A673 (cell line): ENCODE measurements at regions not wholly inside any gene's neighbourhood (a gene's known extent, or its start where the extent isn't known, plus 50 kb on each side); places are given as distances from the start of the nearest gene placed in this dataset.

ENCODE experiments used
- BruUV-seq: library from RNA; stranded (reverse); fragments of 400-500 nt; replicated peaks from 2 replicates; lab custom pipeline; 2021; lab: Mats Ljungman, UMichigan
- CTCF ChIA-PET: fragments of 300-600 bp; sonication (Branson Sonifier 250); formaldehyde crosslinking; loops from one replicate; lab custom pipeline; 2022; ENCODE audit warnings: antibody characterized with exemption; lab: Charles Lee
- POLR2A ChIA-PET: fragments of 300-600 bp; sonication (Branson Sonifier 250); formaldehyde crosslinking; loops from one replicate; lab custom pipeline; 2022; ENCODE audit warnings: antibody characterized with exemption; ENCODE audit not compliant: low non-redundant PET; lab: Charles Lee
- DNase-seq: peaks from one replicate; pipeline ENCODE4 v3.0.0-alpha.2; 2015; ENCODE audit warnings: low spot score
- H3K27ac ChIP-seq: fragments of 200-600 bp; sonication (generic); 2 replicates; pipeline ENCODE4 v1.5.1; 2016; ENCODE audit warnings: mixed run types, low read depth, mild to moderate bottlenecking, mixed read lengths, antibody characterized with exemption, low read length; ENCODE audit not compliant: poor library complexity, severe bottlenecking
- H3K27me3 ChIP-seq: fragments of 200-600 bp; sonication (generic); replicated peaks from 2 replicates; pipeline ENCODE4 v1.6.1; 2017; ENCODE audit warnings: mixed run types, low read depth, mild to moderate bottlenecking, mixed read lengths, antibody characterized with exemption, low read length; ENCODE audit not compliant: insufficient read depth, poor library complexity
- H3K36me3 ChIP-seq: fragments of 200-600 bp; sonication (generic); 2 replicates; pipeline ENCODE4 v1.6.1; 2016; ENCODE audit warnings: mixed run types, mild to moderate bottlenecking, mixed read lengths, antibody characterized with exemption, low read length; ENCODE audit not compliant: insufficient read depth, poor library complexity, severe bottlenecking
- H3K4me1 ChIP-seq: fragments of 200-600 bp; sonication (generic); 2 replicates; pipeline ENCODE4 v1.6.1; 2017; ENCODE audit warnings: mixed run types, mild to moderate bottlenecking, mixed read lengths, antibody characterized with exemption, low read length; ENCODE audit not compliant: insufficient read depth, poor library complexity, severe bottlenecking
- H3K4me3 ChIP-seq: fragments of 200-600 bp; sonication (generic); 2 replicates; pipeline ENCODE4 v1.5.1; 2016; ENCODE audit warnings: low read depth, mixed run types, mild to moderate bottlenecking, mixed read lengths, low read length; ENCODE audit not compliant: poor library complexity, severe bottlenecking
- H3K9me3 ChIP-seq: fragments of 200-600 bp; sonication (generic); 2 replicates; pipeline ENCODE4 v1.6.1; 2016; ENCODE audit warnings: mixed run types, low read depth, mild to moderate bottlenecking, mixed read lengths, antibody characterized with exemption, low read length; ENCODE audit not compliant: poor library complexity, severe bottlenecking
- CTCF ChIP-seq: fragments of 300-800, 200-600 bp; sonication (generic); conservative IDR thresholded peaks from 2 replicates; pipeline ENCODE4 v1.5.1; 2017; ENCODE audit warnings: low read depth, mild to moderate bottlenecking, antibody characterized with exemption, low read length, moderate library complexity, mixed read lengths
- EZH2 ChIP-seq: fragments of 200-600 bp; sonication (generic); IDR thresholded peaks from 2 replicates; pipeline ENCODE4 v1.6.1; 2017; ENCODE audit warnings: borderline replicate concordance, low read depth, mild to moderate bottlenecking, mixed read lengths, antibody characterized with exemption, low read length; ENCODE audit not compliant: poor library complexity, severe bottlenecking
- intact Hi-C: fragments of 100-400 bp; cut with micrococcal nuclease; formaldehyde crosslinking; loops from one replicate; pipeline ENCODE4 v1.10.0; 2022; ENCODE audit not compliant: unreplicated experiment

GRCh38 chr4:146121757-146122156 lies 53.8 kb upstream of the LSM6 start:
- Histone ChIP-seq H3K4me1 (no peaks in the 10 kb centered on the region), H3K27me3 (no peaks in the 10 kb centered on the region), H3K9me3 (no peaks in the 10 kb centered on the region), H3K4me3 (no peak overlapping the region), H3K36me3 (no peaks in the 10 kb centered on the region), H3K27ac (no peak overlapping the region)
- no TSS peak for BruUV-seq
- CTCF ChIA-PET: no interaction called here
- intact Hi-C loops: no loop called here
- TF ChIP-seq CTCF: no peak
- TF ChIP-seq EZH2: no peak
- DNase-seq: no peak
- POLR2A ChIA-PET: no interaction called here

GRCh38 chr4:146119845-146120404 lies 55.6 kb upstream of the LSM6 start:
- POLR2A ChIA-PET: no interaction called here

GRCh38 chr4:146114066-146114465 lies 61.5 kb upstream of the LSM6 start:
- CTCF ChIA-PET: interaction anchor here (0.6 kb wide), 1 partner anchor 10 kb away, joined by 4 read pairs; no protein-coding TSS in a partner anchor
- TF ChIP-seq CTCF (no peak), EZH2 (no peak)
- BruUV-seq: no TSS peak

More at GRCh38 chr4:146119845-146120404, 55.6 kb upstream of the LSM6 start:
- H3K36me3 ChIP-seq: no peaks in the 10 kb centered on the region
- no peaks in the 10 kb centered on the region for H3K9me3 ChIP-seq
- DNase-seq: no peak
- H3K27ac ChIP-seq: no peak overlapping the region
- no peaks in the 10 kb centered on the region for H3K4me1 ChIP-seq
- H3K27me3 ChIP-seq: no peaks in the 10 kb centered on the region
- H3K4me3 ChIP-seq: no peak overlapping the region
- intact Hi-C loops: no loop called here
- no peak for TF ChIP-seq CTCF
- TF ChIP-seq EZH2: no peak
- CTCF ChIA-PET: no interaction called here
- no TSS peak for BruUV-seq

More at GRCh38 chr4:146114066-146114465, 61.5 kb upstream of the LSM6 start:
- Histone ChIP-seq H3K27ac (no peak overlapping the region), H3K36me3 (no peaks in the 10 kb centered on the region), H3K9me3 (no peaks in the 10 kb centered on the region), H3K4me3 (no peak overlapping the region), H3K4me1 (no peaks in the 10 kb centered on the region), H3K27me3 (no peaks in the 10 kb centered on the region)
- intact Hi-C loops: no loop called here
- POLR2A ChIA-PET: no interaction called here
- no peak for DNase-seq
